ENCODE measurements at regions not wholly inside any gene's neighbourhood (a gene's known extent, or its start where the extent isn't known, plus 50 kb on each side); places are given as distances from the start of the nearest gene placed in this dataset.
"Not testable (repeated sequence)": the region's sequence is repeated elsewhere in the genome, so short reads cannot be mapped to it uniquely, and the experiment has no call there.

DNA sequence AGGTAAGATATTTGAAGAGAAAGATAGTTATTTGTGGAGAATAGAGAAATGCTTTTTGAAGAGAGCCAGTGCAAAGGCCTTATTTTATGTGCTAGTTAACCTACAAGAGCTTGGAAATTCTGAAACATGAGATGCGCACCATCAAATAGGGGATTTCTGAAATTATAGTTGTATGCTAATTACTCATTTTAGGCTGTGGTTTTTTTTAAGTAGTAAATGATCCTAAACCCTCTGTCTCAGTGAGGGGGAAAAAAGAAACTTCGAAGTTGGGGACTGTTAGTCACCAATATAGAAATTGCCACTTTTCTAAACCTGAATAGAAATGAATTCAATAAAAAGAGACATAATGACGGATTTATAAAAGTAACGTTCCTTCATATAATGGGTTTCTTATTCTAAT lies 119.3 kb upstream of the MDFIC start:
- Histone ChIP-seq H3K9me3 (ENCODE audit: control insufficient read depth in 2 of 2, low read length in 2 of 2) (no peaks in the 10 kb centered on the region), H3K9ac (ENCODE audit: low read length in 2 of 2) (no peak overlapping the region), H3K27ac (ENCODE audit: low read length) (no peak overlapping the region), H3K4me3 (ENCODE audit: low read length in 2 of 2) (no peak overlapping the region), H3K36me3 (ENCODE audit: control insufficient read depth in 2 of 2, insufficient read depth in 2 of 2, low read length in 2 of 2) (no peaks in the 10 kb centered on the region), H3K27me3 (ENCODE audit: control insufficient read depth in 1 of 2, insufficient read depth in 2 of 2, low read length in 2 of 2) (no peaks in the 10 kb centered on the region), H3K4me1 (ENCODE audit: control insufficient read depth, insufficient read depth, low read length) (no peaks in the 10 kb centered on the region)

- no peak overlapping the region for H3K27ac ChIP-seq (ENCODE audit: low read length)
These were observed 115.2 kb upstream of the MDFIC start for GRCh38 chr7:114806590-114807162.

GRCh38 chr7:114812570-114812969 lies 109.3 kb upstream of the MDFIC start:
- Histone ChIP-seq H3K4me3 (ENCODE audit: low read length in 2 of 2) (no peak overlapping the region), H3K9me3 (ENCODE audit: control insufficient read depth in 2 of 2, low read length in 2 of 2) (no peaks in the 10 kb centered on the region), H3K36me3 (ENCODE audit: control insufficient read depth in 2 of 2, insufficient read depth in 2 of 2, low read length in 2 of 2) (no peaks in the 10 kb centered on the region), H3K9ac (ENCODE audit: low read length in 2 of 2) (no peak overlapping the region), H3K4me1 (ENCODE audit: control insufficient read depth, insufficient read depth, low read length) (no peaks in the 10 kb centered on the region), H3K27ac (ENCODE audit: low read length) (no peak overlapping the region), H3K27me3 (ENCODE audit: control insufficient read depth in 1 of 2, insufficient read depth in 2 of 2, low read length in 2 of 2) (no peaks in the 10 kb centered on the region)

More at GRCh38 chr7:114806590-114807162, 115.2 kb upstream of the MDFIC start:
- Histone ChIP-seq H3K9ac (ENCODE audit: low read length in 2 of 2) (no peak overlapping the region), H3K9me3 (ENCODE audit: control insufficient read depth in 2 of 2, low read length in 2 of 2) (no peaks in the 10 kb centered on the region), H3K27me3 (ENCODE audit: control insufficient read depth in 1 of 2, insufficient read depth in 2 of 2, low read length in 2 of 2) (no peaks in the 10 kb centered on the region), H3K36me3 (ENCODE audit: control insufficient read depth in 2 of 2, insufficient read depth in 2 of 2, low read length in 2 of 2) (no peaks in the 10 kb centered on the region), H3K4me1 (ENCODE audit: control insufficient read depth, insufficient read depth, low read length) (no peaks in the 10 kb centered on the region), H3K4me3 (ENCODE audit: low read length in 2 of 2) (no peak overlapping the region)

GRCh38 chr7:114813624-114814023 lies 108.3 kb upstream of the MDFIC start:
- H3K4me1 ChIP-seq (ENCODE audit: control insufficient read depth, insufficient read depth, low read length), result no peaks in the 10 kb centered on the region
- no peaks in the 10 kb centered on the region for H3K27me3 ChIP-seq (ENCODE audit: control insufficient read depth in 1 of 2, insufficient read depth in 2 of 2, low read length in 2 of 2)
- no peak overlapping the region for H3K27ac ChIP-seq (ENCODE audit: low read length)
- no peaks in the 10 kb centered on the region for H3K36me3 ChIP-seq (ENCODE audit: control insufficient read depth in 2 of 2, insufficient read depth in 2 of 2, low read length in 2 of 2)
- H3K4me3 ChIP-seq (ENCODE audit: low read length in 2 of 2), result no peak overlapping the region
- no peak overlapping the region for H3K9ac ChIP-seq (ENCODE audit: low read length in 2 of 2)
- H3K9me3 ChIP-seq (ENCODE audit: control insufficient read depth in 2 of 2, low read length in 2 of 2), result no peaks in the 10 kb centered on the region

DNA sequence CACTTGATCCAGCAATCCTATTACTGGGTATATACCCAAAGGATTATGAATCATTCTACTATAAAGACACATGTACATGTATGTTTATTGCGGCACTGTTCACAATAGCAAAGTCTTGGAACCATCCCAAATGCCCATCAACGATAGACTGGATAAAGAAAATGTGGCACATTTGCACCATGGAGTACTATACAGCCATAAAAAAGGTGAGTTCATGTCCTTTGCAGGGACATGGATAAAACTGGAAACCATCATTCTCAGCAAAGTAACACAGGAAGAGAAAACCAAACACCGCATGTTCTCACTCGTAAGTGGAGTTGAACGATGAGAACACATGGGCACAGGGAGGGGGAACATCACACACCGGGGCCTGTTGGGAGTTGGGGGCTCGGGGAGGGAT lies 104.9 kb upstream of the MDFIC start:
- H3K9ac ChIP-seq (ENCODE audit: low read length in 2 of 2); H3K4me1 ChIP-seq (ENCODE audit: control insufficient read depth, insufficient read depth, low read length); H3K4me3 ChIP-seq (ENCODE audit: low read length in 2 of 2); H3K27ac ChIP-seq (ENCODE audit: low read length); H3K36me3 ChIP-seq (ENCODE audit: control insufficient read depth in 2 of 2, insufficient read depth in 2 of 2, low read length in 2 of 2); H3K9me3 ChIP-seq (ENCODE audit: control insufficient read depth in 2 of 2, low read length in 2 of 2); H3K27me3 ChIP-seq (ENCODE audit: control insufficient read depth in 1 of 2, insufficient read depth in 2 of 2, low read length in 2 of 2): not testable (repeated sequence)

DNA sequence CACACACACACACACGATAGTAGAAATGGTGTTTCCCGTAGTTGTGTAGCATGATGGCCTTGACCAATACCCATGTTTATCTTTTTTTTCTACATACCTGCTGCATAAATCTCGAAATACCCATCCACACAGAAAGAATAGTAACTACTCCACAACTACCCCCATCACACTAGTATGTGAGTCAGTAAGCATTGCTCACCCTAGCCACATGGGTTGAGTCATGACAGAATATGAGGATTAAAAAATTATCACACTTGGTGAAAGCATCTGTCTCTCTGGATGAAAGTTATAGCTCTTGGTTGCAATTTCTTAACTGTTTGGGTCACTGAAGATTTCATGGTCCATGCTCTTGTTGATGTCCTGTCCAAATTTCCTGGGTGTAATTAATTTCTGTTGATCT lies 103.4 kb upstream of the MDFIC start:
- Histone ChIP-seq H3K9me3 (ENCODE audit: control insufficient read depth in 2 of 2, low read length in 2 of 2) (no peaks in the 10 kb centered on the region), H3K9ac (ENCODE audit: low read length in 2 of 2) (no peak overlapping the region), H3K4me1 (ENCODE audit: control insufficient read depth, insufficient read depth, low read length) (peaks cover 9% of the 10 kb centered on the region), H3K27ac (ENCODE audit: low read length) (no peak overlapping the region), H3K4me3 (ENCODE audit: low read length in 2 of 2) (no peak overlapping the region), H3K27me3 (ENCODE audit: control insufficient read depth in 1 of 2, insufficient read depth in 2 of 2, low read length in 2 of 2) (no peaks in the 10 kb centered on the region), H3K36me3 (ENCODE audit: control insufficient read depth in 2 of 2, insufficient read depth in 2 of 2, low read length in 2 of 2) (no peaks in the 10 kb centered on the region)

DNA sequence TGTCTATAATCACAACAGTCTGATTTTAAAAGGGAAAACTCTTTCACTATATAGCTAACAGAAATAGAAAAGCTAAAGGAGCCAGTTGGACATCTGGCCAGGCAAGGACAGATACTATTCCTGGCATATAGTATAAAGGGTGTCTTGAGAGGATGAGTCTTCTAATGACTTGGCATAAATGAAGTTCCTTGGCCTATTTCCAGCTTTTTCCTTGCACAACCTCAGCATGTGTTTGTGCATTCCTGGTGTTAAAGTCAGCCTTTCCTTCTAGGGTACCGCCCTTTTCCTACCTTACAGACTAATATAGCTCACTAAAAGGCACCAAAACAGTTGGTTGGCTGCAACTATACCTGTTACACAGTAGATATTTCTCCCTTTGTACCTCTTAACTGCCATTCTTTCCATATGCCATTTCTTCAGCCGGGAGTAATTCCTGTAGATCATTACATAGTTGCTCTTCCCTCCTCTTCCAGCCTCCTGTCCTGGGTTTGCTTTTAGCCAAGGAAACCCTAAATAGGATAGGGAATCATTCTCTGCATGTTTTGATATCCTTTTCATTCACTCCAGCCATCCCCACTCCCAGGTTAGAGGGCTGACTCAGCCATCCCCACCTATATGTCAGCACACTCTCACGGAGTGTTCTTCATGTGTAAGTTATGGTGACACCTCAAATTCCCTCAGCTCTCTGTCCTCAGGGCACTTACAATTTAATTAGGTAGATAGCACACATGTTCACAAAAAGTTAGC lies 102.1 kb upstream of the MDFIC start:
- Histone ChIP-seq H3K4me1 (ENCODE audit: control insufficient read depth, insufficient read depth, low read length) (peaks cover 9% of the 10 kb centered on the region), H3K27me3 (ENCODE audit: control insufficient read depth in 1 of 2, insufficient read depth in 2 of 2, low read length in 2 of 2) (no peaks in the 10 kb centered on the region), H3K36me3 (ENCODE audit: control insufficient read depth in 2 of 2, insufficient read depth in 2 of 2, low read length in 2 of 2) (no peaks in the 10 kb centered on the region), H3K9me3 (ENCODE audit: control insufficient read depth in 2 of 2, low read length in 2 of 2) (no peaks in the 10 kb centered on the region), H3K27ac (ENCODE audit: low read length) (peak overlapping the region; percentile 56), H3K9ac (ENCODE audit: low read length in 2 of 2) (no peak overlapping the region), H3K4me3 (ENCODE audit: low read length in 2 of 2) (no peak overlapping the region)

DNA sequence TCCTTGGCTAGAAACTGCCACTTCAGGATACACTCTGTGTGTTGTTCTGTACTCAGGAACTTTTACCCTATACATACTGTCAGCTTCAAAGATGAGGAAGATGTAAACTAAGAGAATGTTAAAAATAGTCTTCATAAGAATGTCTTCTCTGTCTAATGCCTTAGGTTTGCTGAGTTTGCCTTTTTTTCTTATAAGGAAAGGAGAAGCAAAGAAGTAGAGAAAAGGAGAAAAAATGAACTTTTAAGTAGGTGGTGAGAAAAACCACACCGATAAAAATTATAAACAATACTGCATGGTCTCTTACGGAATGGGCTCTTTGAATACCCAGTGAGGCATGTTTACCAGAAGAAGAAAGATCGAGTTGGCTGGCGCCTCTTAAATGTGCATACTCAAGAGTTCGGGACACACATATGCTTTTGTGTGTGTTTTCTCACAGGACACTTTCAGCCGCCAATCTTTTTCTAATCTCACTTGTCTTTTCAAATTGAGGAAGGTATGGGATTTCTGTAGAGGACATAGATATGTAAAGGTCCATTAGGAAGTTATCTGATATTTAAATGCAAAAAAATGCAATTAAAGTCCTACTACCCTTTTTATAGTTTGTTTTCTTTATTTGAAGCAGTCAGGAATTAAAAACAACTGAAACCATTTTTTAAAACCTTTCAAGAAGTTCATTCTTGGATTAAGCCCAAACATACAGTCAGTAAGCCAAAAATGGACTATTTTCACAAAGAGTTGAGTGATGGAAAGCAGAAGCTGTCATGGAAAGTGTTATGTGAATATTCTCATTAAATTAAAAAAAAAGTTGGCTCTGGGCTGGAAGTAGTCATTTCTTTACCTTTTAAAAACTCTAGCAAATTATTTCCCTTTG lies 100.6 kb upstream of the MDFIC start:
- peaks cover 9% of the 10 kb centered on the region for H3K4me1 ChIP-seq (ENCODE audit: control insufficient read depth, insufficient read depth, low read length)
- peak overlapping the region; percentile 56 for H3K27ac ChIP-seq (ENCODE audit: low read length)
- no peaks in the 10 kb centered on the region for H3K9me3 ChIP-seq (ENCODE audit: control insufficient read depth in 2 of 2, low read length in 2 of 2)
- no peaks in the 10 kb centered on the region for H3K36me3 ChIP-seq (ENCODE audit: control insufficient read depth in 2 of 2, insufficient read depth in 2 of 2, low read length in 2 of 2)
- no peak overlapping the region for H3K9ac ChIP-seq (ENCODE audit: low read length in 2 of 2)
- H3K27me3 ChIP-seq (ENCODE audit: control insufficient read depth in 1 of 2, insufficient read depth in 2 of 2, low read length in 2 of 2), result no peaks in the 10 kb centered on the region
- peak overlapping the region in 1 of 2 donors; percentile 9 for H3K4me3 ChIP-seq (ENCODE audit: low read length in 2 of 2)

DNA sequence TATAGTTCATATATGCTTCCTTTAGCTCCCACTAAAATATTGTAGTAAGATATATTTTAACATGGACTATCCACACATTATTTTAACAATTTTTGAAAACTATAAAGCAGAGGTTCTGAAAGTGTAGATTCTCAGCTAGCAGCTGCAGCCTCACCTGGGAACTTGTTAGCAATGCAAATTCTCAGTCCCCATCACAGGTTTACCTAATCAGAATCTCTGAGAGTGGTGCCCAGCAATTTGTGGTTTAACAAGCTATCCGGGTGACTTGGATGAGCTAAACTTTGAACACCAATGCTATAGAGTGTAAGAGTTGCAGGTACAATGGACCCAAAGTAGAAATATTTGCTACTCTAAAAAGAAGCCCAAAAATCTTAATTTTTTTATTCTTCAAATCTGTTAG lies 99.8 kb upstream of the MDFIC start:
- H3K9ac ChIP-seq (ENCODE audit: low read length in 2 of 2), result no peak overlapping the region
- H3K36me3 ChIP-seq (ENCODE audit: control insufficient read depth in 2 of 2, insufficient read depth in 2 of 2, low read length in 2 of 2), result no peaks in the 10 kb centered on the region
- peaks cover 9% of the 10 kb centered on the region for H3K4me1 ChIP-seq (ENCODE audit: control insufficient read depth, insufficient read depth, low read length)
- no peaks in the 10 kb centered on the region for H3K27me3 ChIP-seq (ENCODE audit: control insufficient read depth in 1 of 2, insufficient read depth in 2 of 2, low read length in 2 of 2)
- no peaks in the 10 kb centered on the region for H3K9me3 ChIP-seq (ENCODE audit: control insufficient read depth in 2 of 2, low read length in 2 of 2)
- no peak overlapping the region for H3K4me3 ChIP-seq (ENCODE audit: low read length in 2 of 2)
- no peak overlapping the region for H3K27ac ChIP-seq (ENCODE audit: low read length)

DNA sequence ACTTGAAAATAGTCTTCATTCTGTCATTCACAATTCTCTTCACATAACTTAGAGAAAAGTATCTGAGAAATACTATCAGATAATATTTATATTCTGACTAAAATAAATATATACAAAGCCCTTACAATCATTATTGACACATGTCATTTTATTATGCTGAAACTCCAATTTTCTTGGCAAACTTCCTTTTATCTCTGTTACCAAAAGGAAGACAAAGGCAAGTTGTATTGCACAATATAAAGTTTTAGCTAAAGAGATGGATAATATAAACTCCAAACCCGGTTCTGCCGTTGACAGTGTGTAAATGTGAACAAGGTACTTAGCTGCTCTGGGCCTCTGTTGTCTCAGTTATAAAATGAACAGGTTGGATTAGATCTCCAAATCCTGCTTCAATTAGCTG lies 99.0 kb upstream of the MDFIC start:
- Histone ChIP-seq H3K9ac (ENCODE audit: low read length in 2 of 2) (no peak overlapping the region), H3K27me3 (ENCODE audit: control insufficient read depth in 1 of 2, insufficient read depth in 2 of 2, low read length in 2 of 2) (no peaks in the 10 kb centered on the region), H3K9me3 (ENCODE audit: control insufficient read depth in 2 of 2, low read length in 2 of 2) (no peaks in the 10 kb centered on the region), H3K4me3 (ENCODE audit: low read length in 2 of 2) (no peak overlapping the region), H3K36me3 (ENCODE audit: control insufficient read depth in 2 of 2, insufficient read depth in 2 of 2, low read length in 2 of 2) (no peaks in the 10 kb centered on the region), H3K27ac (ENCODE audit: low read length) (no peak overlapping the region), H3K4me1 (ENCODE audit: control insufficient read depth, insufficient read depth, low read length) (peaks cover 9% of the 10 kb centered on the region)

Data from stomach smooth muscle (tissue), 2 donors.